NCI-H1105 treated with DMSO at 0.1 percent for 48 hours (cell line): ENCODE measurements at regions not wholly inside any gene's neighbourhood (a gene's known extent, or its start where the extent isn't known, plus 50 kb on each side); places are given as distances from the start of the nearest gene placed in this dataset.

Source experiments
- DNase-seq: peaks from one replicate; lab custom pipeline; 2025; lab: John Stamatoyannopoulos, UW

DNA sequence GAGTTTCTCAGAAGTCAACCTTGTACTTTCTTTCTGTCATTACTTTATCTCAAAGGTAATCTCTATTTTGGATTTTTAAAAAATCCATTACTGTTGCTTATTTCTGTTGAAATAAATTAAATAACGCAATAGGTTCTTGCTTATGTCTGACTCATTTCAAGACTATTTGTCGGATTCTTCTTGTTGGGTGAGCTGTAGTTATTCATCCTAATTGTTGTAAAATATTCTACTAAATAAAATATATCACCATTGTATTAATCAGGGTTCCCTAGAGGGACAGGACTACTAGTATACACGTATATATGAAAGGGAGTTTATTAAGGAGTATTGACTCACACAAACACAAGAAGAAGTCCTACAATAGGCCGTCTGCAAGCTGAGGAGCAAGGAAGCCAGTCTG, 403.9 kb upstream of the CYRIA start:
- DNase-seq, result no peak

DNA sequence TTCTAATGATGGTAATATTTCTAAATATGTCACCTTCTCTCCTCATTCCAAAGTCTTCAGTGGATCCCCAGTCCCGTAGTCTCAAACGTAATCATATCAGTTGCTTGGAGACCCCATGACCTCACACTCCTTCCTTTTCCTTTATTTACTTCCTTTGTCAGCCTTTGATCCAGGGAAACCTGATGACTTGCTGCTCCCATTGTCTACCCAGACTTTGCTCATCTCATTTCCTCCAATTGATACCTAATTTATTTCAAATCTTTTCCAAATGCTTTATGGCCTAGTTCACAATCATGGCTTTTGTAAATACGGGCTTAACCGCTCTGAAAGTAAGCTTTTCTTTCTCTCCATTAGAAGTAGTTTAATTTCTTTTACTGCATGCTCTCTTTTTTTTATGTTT, 402.4 kb upstream of the CYRIA start:
- DNase-seq, result no peak

DNA sequence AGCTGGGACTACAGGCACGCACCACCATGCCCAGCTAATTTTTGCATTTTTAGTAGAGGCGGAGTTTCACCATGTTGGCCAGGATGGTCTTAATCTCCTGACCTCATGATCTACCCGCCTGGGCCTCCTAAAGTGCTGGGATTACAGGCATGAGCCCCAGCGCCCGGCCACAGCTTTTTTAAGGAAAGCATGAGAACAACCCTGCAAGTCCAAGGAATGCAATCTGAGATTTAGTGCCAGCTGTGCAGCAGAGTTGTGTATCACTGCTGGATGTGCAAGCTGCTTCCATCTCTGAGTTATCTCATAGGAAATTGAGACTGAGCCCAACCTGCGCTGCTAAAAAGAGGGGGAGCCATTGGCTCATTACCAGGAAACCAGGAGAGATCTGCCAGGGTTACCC, 399.9 kb upstream of the CYRIA start:
- DNase-seq, result no peak

DNA sequence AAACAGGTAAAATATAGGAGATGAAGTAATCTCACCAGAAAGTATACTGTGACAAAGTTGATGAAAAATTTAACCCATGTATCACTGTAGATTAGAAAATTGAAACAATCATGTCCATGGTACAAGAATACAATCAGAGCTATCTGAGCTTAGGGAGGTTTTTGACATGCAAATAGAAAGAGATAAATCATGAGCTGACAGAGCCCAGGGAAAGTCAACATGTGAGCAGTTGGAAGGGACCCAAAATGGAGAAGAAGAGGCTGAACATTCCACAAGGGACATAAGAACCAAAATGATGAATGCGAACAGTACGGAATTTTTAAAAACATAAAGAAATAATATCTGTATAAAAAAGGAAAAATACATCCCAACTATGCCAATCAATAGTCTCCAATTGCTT, 395.4 kb upstream of the CYRIA start:
- no peak for DNase-seq

DNA sequence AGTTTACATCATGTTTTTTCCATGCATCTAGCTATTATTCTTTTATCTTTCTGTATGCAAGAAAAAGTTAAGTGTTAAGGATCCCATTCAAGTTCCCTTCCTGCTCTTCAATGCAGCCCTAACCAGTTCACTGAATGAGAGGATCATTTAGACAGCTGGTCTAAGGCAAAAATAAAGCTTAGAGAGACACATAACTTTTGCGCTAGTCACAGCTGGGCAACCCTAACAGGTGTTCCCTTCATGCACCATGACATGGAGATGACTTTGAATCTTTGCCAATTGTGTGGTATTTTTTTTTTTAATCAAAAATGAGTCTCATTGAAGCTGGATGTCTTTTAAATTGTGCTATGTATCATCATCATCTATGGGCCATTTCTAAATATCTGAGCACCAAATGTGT, 393.8 kb upstream of the CYRIA start:
- DNase-seq, result no peak

DNA sequence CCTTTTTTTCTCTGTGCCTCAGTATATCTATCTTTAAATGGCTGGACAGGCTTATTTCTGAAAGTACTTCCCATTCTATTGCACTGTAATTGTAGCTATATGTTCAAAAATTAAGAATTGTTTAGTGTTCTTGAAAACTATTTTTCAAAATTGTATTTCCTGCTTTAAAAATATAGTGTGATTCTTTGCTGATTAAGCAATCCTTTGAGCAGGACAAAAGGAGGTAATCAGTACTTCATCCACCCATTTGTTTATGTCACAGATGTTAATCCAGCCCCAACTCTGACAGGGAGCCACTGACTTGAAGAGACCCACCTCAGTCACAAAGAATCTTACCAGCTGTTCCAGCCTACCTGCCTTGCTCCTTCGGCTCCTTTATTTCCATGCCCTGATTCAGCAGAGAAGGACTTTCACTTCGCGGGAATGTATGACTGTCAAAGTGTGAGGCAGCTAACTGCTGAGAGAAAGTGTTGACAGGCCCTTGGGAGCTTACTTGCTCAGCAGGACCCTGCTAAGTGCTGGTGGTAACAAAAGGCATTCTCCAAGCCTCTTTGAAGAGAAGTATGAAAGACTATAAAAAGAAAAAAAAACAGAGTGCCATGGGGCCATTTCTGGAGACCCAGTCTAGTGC, 393.3 kb upstream of the CYRIA start:
- DNase-seq, result no peak

DNA sequence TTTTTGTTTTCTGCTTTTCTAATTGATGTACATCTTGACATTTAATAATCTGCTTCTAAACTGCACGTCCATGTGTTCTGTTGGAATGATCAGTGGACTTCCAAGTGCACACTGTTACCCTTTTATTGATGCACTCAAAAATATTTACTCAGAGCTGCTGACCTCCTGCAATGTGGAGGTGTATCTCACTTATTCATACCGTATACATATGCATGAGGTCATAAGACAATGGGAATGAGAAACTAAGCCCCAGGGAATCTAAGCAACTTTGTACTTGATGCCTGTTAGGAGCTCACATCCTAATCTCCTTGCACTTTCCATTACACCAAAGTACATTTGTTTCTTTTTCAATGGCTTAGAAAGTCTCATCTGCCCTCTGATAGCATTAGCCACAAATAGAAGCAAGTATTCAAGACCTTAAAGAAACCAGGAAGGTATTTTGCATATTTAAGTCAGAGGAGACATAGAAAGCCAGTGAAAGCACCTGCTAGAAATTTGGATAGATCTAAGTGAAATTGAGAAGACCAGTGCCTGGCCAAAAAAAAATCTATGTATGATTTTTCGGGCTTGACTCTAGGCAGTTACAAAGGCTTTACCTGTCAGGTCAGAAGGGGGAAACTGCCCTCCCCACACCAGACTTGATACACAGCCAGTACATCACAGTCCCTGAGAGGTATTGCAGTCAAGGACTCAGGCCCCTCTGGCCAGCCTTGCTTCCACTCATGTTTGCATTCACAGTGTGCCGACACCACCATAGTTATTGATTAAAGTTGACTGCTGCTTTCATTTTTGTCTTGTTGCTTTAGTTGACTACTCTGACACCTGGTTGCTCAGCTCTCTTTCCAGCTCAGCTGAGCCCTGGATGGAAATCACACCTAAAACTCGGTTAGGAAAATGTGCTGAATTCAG, 391.7 kb upstream of the CYRIA start:
- no peak for DNase-seq

DNA sequence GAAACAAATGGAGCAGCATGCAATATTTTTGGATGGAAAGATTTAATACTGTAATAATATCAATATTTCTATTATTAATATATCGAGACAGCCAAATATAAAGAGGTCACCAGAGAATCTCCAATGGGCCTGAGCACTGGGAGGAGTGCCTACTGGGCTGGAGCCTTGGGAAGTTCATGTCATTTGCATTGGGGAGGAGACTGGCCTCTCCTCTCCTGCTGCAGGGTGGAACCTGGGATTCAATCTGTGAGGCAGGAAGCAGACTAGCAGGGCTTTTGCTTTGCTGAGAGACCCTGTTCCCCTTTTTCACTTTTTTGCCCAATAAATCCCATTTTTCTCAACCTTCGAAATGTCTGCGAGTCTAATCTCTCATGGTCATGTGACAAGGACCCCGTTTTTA, 390.6 kb upstream of the CYRIA start:
- DNase-seq, result no peak

DNA sequence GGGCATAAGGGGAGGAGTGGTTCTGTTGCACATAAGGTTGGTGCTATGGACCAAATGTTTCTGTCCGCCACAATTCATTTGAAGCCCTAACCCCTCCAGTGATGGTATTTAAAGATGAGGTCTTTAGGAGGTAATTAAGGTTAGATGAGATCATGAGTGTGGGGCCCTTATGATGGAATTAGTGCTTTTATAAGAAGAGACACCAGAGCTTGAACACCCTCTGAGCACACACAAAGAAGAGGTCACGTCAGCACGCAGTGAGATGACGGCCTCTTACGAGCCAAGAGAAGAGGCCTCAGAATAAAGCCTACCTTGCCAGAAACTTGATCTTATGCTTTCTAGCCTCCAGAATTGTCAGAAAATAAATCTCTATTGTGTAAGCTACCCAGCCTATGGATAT, 386.4 kb upstream of the CYRIA start:
- DNase-seq, result no peak

DNA sequence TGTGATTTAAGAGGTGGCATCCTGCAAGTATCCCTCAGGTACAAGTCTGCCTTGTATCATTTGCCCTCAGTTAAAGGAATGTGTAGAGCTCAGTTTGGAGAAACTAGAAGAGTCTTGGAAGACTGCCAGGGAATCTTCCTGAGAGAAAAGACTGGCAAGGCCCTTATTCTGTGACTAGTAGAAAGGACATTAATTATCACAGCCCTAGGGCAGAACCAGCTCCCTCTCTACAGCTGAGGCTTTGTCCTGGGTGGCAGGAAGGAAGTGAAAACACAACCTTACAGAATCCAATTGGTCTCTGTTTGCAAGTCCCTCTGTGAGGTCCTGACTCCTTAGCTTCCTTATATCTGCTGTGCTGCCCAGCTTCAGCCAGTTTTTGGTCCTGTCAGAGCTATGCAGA, 385.9 kb upstream of the CYRIA start:
- peak; percentile 30 for DNase-seq

DNA sequence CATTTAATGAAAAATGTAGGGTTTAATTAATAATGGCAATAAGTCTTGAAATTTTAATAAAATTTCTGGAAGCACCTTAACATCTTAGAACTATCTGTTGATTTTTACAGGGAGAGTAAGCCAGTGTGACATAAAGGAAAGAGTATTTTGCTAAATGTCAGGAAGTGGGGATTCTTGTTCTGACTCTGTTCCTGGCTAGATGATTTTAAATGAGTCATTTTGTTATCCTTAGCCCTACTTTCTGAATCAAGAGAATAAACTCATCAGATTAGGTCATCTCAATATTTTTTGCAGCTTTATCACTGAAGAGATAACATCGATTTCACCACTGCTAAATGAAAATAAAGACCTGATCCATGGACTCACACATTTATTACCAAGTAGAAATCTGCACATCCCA, 377.5 kb upstream of the CYRIA start:
- DNase-seq, result no peak

DNA sequence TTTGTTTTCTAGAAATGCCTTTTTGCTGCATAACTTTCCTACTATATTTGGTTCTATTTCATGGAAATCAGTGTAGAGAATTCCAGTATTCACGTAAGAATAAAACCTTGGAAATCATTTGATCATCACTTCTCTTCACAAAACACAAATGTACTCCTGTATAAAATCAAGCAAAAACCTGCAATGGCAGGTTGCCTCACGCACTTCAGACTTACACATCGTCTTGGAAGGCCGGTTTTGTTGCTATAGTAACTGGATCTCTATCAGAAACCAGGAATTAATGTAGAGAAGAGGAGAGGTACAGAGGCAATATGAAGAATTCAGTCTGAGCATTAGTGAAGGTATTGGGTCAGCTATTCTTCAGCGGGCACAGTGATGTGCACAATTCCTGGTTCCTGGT, 370.7 kb upstream of the CYRIA start:
- no peak for DNase-seq

DNA sequence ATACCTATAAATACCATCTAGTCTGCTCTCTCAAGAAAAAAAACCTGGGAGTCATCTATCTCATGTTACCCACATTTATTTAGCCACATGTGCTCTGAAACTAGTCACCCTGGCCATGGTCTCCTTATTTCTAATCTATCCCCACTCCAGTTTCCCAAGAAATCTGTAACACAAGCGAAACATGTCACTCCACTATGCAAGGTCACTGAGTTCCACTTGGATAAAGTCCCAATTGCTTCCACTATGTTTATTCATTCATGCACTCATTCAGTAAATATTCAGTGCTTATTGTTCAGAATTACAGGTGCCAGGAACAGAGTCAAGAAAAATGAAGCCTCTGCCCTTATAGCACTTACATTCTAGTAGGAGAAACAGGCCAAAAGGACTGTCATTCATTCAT, 369.4 kb upstream of the CYRIA start:
- no peak for DNase-seq

DNA sequence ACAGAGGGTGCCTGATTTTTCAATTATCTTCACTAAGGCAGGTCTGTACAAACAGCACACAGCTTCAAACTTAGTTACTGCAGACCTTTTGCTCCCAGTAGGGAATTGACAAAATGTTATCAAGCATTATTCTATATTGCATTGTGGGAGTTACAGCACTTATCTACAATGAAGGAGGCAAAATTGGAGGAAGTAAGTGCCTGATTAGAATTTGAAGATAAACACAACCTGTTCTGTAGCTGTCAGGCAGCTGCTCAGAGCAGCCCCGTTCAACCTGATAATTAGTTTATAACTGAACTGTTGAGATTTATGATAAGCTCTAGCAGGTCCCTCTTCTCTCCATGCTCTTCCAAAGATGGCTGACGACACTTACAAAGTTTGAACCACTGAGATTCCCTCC, 364.4 kb upstream of the CYRIA start:
- peak; percentile 7 for DNase-seq

DNA sequence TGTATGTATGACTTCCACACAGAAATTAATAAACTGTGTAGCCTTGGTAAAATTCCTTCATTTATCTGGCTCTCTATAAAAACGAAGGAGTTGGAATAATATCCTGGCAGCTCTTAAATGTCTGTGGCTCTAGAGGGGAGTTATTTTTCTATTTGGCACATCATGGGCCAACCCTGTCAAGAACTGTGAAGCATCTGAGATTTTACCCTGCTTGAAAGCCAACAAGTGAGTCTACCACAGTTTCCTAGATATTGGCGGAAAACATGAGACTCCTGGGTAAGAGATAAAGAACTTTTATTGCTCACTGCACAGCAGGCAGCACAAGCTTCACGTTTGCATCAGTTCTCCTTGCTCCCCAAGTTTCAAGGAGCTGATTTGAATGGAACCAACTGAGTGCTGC, 346.7 kb upstream of the CYRIA start:
- no peak for DNase-seq

DNA sequence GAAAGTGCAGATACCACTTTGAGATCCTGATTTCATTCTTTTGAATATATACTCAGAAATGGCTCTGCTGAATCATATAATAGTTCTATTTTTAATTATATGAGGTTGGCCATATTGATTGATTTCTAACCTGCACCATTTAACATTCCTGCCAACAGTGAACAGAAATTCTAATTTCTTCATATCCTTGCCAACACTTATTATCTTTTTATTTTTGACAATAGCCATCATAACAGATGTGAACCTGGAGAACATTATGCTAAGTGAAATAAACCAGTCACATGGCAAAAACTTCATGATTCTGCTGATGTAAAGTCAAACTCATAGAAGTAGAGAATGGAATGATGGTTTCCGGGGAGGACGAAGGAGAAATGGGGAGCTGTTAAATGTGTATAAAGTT, 344.5 kb upstream of the CYRIA start:
- DNase-seq, result no peak

DNA sequence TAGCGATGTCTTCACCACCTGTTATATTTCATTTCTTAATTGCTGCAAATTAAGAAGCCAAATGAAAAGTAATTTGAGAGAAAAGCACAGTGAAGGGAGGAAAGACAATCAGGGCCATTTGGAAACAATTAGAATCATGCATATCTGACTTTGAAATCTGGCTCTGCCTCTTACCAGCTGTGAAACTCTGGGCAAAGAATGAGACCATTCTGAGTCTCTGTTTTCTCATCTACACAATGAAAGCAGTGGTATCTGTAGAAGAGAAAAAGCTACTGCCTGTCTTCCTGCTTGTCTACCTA, 334.5 kb upstream of the CYRIA start:
- DNase-seq, result peak; percentile 1

DNA sequence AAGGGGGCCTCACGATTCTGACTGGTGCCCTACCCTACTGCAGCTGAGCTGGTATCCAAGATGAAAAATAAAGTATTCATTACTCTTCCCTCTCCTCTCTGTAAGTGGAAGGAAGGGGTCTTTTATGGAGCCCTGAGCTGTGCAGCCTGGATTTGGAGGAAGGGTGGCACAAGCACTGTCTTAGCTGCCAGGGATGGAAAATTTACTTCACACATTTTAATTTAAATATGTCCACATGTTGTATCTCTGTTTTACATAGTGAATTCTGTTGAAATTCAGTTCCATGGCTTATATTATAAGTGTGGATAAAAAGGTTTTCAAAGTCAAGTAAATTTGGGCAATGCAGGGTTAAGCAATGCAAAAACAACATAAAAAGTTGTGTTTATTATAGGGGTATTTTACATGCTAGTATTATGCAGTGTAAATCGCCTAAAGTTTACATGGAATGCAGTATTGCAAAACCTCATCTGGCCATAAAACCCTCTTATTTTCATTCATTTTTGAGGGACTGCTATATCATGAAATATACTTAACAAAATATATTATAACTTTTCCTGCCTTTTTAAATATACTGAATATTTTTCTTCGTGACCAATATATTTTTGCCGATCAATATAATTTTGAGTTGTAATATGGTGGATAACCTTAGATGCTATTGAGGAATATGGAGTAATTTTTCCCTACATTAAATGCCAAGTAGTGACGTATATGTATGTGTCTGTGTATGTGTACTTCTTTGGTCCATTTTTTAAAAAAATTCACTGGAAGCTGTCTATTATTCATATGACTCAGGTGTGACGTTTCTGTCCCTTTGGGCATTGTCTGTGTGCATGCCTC, 333.9 kb upstream of the CYRIA start:
- DNase-seq, result no peak

DNA sequence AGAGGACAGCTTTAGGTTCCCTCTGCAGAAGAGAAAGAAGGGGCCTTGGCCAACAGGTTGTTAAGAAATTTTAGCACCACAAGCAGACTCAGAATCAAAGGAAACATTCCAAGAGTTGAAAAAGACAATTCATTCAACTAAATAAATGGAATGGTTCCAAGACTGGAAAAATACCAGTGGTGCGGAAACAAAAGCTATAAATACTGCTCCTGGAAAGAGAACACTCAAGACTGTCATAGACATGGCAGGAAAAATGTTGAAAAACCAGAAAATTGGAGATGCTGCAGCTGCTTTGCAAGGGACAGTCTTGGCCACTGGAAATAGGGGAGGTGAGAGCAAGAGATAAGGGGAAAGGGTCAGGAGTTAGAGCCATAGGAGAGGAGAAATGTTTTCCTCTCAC, 312.7 kb upstream of the CYRIA start:
- no peak for DNase-seq

DNA sequence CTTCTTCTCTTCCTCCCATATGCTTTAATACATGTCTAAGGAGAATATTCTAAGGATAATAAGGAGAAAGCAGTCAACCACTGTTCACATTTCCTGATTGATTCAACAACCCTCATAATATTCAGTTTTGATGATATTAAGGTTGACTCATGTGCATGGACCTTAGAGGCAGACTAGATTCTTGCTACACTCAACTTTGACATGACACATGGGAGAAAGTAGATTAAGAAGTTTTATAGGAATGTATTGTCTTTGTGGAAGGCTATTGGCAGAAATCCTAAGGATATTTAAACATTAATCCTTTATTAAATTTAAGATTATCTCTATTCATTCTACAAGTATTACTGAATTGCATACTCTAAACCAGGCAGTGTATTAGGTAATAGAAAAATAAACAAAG, 309.1 kb upstream of the CYRIA start:
- no peak for DNase-seq

DNA sequence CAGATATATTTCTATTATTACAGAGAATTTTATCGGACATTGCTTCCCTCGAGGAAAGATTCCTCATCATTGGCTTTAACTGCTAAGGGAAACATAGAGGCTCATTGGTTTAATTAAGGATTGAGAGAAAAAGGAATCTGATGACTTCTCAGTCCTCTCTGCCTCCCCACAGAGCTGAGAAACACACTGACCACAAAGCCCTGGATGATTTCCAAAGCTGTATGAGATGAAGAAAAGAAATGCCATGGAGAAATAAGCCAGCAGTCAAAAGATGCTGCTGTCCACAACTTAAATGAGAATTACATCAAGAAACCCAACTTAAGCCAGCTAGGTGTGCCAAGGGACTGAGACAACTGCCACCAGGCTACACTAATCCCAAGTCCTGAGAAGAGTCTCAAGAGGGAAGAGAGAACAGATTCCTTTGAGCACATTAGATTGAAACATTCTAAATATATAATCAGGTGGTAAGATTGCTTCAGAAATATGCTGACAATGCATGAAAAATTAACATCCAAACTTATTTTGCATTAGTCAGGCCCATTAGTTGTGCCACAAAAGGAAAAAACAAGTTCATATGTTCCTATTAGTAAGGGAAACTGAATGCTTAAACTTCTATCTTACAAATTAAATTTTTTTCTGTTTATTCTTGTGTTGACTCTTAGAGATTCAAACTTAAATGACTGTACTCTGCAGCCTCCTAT, 308.1 kb upstream of the CYRIA start:
- no peak for DNase-seq

DNA sequence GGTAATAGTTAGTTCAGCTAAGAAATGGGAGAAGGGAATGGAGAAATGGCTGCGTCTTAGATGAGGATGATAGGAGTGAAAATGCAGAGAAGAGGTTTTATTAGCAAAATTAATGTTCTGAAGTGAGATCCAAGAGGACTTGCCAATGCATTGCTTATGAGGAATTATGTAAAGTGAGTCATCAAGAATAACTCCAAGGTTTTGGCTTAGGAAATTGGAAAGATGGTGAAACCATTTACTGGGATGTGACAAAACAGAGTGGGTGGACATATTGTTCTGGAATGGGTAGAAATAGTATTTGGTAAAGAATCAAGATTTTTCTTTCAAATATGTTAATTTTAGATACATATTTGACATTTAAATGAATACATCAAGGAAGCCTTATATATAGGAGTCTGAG, 306.6 kb upstream of the CYRIA start:
- DNase-seq, result no peak
